Muscle layer of duodenum (tissue), 2 donors: ENCODE measurements at regions not wholly inside any gene's neighbourhood (a gene's known extent, or its start where the extent isn't known, plus 50 kb on each side); places are given as distances from the start of the nearest gene placed in this dataset.

Experiments used
- H3K27ac ChIP-seq: one replicate; pipeline ENCODE4 v1.7.0; 2013; ENCODE audit warnings: mild to moderate bottlenecking, low read length
- H3K27me3 ChIP-seq: one replicate; pipeline ENCODE4 v1.7.0; 2013; ENCODE audit warnings: low read depth, mild to moderate bottlenecking, control low read depth, low read length
- H3K36me3 ChIP-seq, 2 donors: one replicate each; pipeline ENCODE4 v1.7.0; 2013; ENCODE audit warnings: low read length in 2 of 2, control low read depth in 1 of 2, mild to moderate bottlenecking in 1 of 2; ENCODE audit not compliant: insufficient read depth in 2 of 2, control insufficient read depth in 1 of 2
- H3K4me1 ChIP-seq, 2 donors: one replicate each; pipeline ENCODE4 v1.7.0; 2013; ENCODE audit warnings: low read length in 2 of 2, mild to moderate bottlenecking in 2 of 2, control low read depth in 1 of 2, moderate library complexity in 1 of 2; ENCODE audit not compliant: insufficient read depth in 2 of 2, control insufficient read depth in 1 of 2
- H3K4me3 ChIP-seq, 2 donors: one replicate each; pipeline ENCODE4 v1.7.0; 2013; ENCODE audit warnings: low read length in 2 of 2, low read depth in 1 of 2, mild to moderate bottlenecking in 1 of 2
- H3K9me3 ChIP-seq, 2 donors: one replicate each; pipeline ENCODE4 v1.7.0; 2013; ENCODE audit warnings: low read length in 2 of 2, control low read depth in 1 of 2, mild to moderate bottlenecking in 1 of 2; ENCODE audit not compliant: control insufficient read depth in 1 of 2
- donor health status: healthy.

- H3K27me3 ChIP-seq, result no peaks in the 10 kb centered on the region
- H3K4me3 ChIP-seq, result no peak overlapping the region
- peaks cover 9 to 11% of the 10 kb centered on the region in 2 donors for H3K9me3 ChIP-seq
- no peaks in the 10 kb centered on the region for H3K4me1 ChIP-seq
- no peak overlapping the region for H3K27ac ChIP-seq
- H3K36me3 ChIP-seq, result no peaks in the 10 kb centered on the region
These were observed 70.7 kb upstream of the VASH1 start for GRCh38 chr14:76690502-76691105.

DNA sequence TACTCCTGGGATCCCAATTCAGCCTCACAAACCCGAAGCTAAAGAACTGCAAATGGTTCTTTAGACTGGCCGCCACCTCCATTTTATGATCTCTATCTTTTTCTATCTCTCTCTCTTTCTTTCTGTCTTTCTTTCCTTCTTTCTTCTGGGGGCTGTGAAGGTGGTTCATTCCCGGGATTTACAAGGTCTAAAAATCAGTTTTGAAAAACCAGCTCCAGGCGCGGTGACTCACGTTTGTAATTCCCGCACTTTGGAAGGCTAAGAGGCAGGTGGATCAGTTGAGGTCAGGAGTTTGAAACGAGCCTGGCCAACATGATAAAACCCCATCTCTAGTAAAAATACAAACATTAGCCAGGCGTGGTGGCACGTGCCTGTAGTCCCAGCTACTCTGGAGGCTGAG is 67.2 kb upstream of the VASH1 start:
- Histone ChIP-seq H3K27me3 (no peaks in the 10 kb centered on the region), H3K4me3 (no peak overlapping the region), H3K27ac (no peak overlapping the region), H3K9me3 (no peaks in the 10 kb centered on the region), H3K36me3 (no peaks in the 10 kb centered on the region), H3K4me1 (no peaks in the 10 kb centered on the region)

- Histone ChIP-seq H3K4me1 (no peaks in the 10 kb centered on the region), H3K4me3 (no peak overlapping the region)
These were observed 65.9 kb upstream of the VASH1 start for GRCh38 chr14:76695263-76695920.

DNA sequence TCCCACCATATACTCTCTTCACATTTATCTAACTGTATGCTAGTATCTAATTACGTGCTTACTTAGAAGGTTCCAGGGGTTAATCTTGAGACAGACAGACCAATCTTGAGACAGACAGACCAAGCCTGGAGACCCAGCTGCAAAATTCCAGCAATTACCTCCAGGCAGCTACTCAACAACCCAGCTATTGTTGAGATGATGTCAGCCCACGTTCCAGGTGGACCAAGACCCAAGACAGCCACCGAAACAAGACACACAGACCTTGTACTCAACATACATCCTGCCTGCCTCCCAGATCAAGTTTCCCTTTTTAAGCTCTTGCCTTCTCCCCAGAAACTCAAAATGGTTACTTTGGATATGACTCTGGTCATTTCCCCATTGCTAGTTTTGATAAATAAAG is 64.9 kb upstream of the VASH1 start:
- Histone ChIP-seq H3K9me3 (no peaks in the 10 kb centered on the region), H3K36me3 (no peaks in the 10 kb centered on the region), H3K27me3 (no peaks in the 10 kb centered on the region), H3K4me3 (no peak overlapping the region), H3K4me1 (no peaks in the 10 kb centered on the region), H3K27ac (no peak overlapping the region)

More at GRCh38 chr14:76695263-76695920, 65.9 kb upstream of the VASH1 start:
- Histone ChIP-seq H3K27ac (no peak overlapping the region), H3K27me3 (no peaks in the 10 kb centered on the region), H3K9me3 (no peaks in the 10 kb centered on the region), H3K36me3 (no peaks in the 10 kb centered on the region)

DNA sequence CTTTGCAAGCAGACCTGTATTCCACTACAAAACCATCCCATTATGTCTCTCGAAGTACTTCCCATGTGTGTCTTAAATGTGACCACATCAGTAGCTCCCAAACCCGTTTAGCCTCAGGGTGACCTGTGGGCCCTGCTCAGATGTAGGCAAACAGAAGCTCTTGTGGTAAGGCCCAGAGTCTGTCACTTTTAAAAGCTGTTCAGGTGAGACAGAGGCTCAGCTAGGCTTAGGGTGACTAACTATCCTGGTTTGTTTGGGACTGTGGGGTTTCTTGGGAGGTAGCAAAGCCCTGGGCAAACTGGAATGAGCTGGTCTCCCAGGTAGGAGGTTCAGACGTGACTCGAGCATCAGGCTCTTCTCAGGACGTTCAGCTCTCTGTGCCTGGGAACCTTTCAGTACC is 64.5 kb upstream of the VASH1 start:
- Histone ChIP-seq H3K36me3 (no peaks in the 10 kb centered on the region), H3K4me3 (no peak overlapping the region), H3K27me3 (no peaks in the 10 kb centered on the region), H3K9me3 (no peaks in the 10 kb centered on the region), H3K4me1 (no peaks in the 10 kb centered on the region), H3K27ac (no peak overlapping the region)

DNA sequence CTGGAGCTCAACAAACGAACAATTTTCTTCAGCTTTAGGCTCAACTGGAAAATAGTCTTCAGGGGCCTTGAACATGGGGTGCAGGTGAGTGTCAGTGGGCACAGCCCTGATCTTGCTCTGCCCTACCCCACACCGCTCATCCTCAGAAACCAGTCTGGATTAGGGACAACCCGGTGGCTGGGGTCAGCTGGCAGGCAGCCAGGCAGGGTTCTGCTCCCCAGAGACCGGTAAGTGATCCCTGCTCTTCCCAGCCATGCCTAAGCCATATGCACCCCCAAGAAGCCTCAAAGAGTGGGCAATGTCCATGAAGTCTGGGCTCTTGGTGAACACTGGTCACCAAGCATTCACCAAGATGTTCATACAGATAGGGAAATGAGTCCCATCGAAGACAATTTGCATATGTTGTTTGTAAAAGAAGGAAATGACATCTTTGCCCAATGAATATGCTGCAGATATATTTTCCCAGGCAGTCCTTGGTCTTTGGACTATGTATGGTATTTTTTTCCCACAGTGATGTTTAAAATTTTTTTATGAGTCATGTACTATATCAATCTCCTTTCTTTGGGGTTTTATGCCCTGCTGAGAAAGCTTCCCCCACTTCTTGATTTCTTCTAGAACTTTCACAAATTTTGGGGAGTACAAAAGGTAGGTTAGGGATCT is 63.9 kb upstream of the VASH1 start:
- Histone ChIP-seq H3K27ac (no peak overlapping the region), H3K27me3 (no peaks in the 10 kb centered on the region), H3K4me1 (no peaks in the 10 kb centered on the region), H3K36me3 (no peaks in the 10 kb centered on the region), H3K9me3 (no peaks in the 10 kb centered on the region), H3K4me3 (no peak overlapping the region)

- H3K27me3 ChIP-seq, result no peaks in the 10 kb centered on the region
- no peak overlapping the region for H3K4me3 ChIP-seq
- H3K9me3 ChIP-seq, result no peaks in the 10 kb centered on the region
- no peaks in the 10 kb centered on the region for H3K4me1 ChIP-seq
- H3K27ac ChIP-seq, result no peak overlapping the region
- H3K36me3 ChIP-seq, result no peaks in the 10 kb centered on the region
These were observed 63.1 kb upstream of the VASH1 start for GRCh38 chr14:76698191-76698590.

- H3K36me3 ChIP-seq, result no peaks in the 10 kb centered on the region
- H3K4me3 ChIP-seq, result no peak overlapping the region
- no peak overlapping the region for H3K27ac ChIP-seq
These were observed 62.6 kb upstream of the VASH1 start for GRCh38 chr14:76698631-76699030.

GRCh38 chr14:76699209-76699938 is 61.9 kb upstream of the VASH1 start:
- no peaks in the 10 kb centered on the region for H3K9me3 ChIP-seq
- H3K4me1 ChIP-seq, result no peaks in the 10 kb centered on the region
- no peaks in the 10 kb centered on the region for H3K27me3 ChIP-seq
- no peak overlapping the region for H3K4me3 ChIP-seq
- no peak overlapping the region for H3K27ac ChIP-seq
- no peaks in the 10 kb centered on the region for H3K36me3 ChIP-seq

More at GRCh38 chr14:76698631-76699030, 62.6 kb upstream of the VASH1 start:
- Histone ChIP-seq H3K27me3 (no peaks in the 10 kb centered on the region), H3K9me3 (no peaks in the 10 kb centered on the region), H3K4me1 (no peaks in the 10 kb centered on the region)

GRCh38 chr14:76699939-76700590 is 61.2 kb upstream of the VASH1 start:
- Histone ChIP-seq H3K4me1 (no peaks in the 10 kb centered on the region), H3K36me3 (no peaks in the 10 kb centered on the region), H3K9me3 (no peaks in the 10 kb centered on the region), H3K4me3 (no peak overlapping the region), H3K27me3 (no peaks in the 10 kb centered on the region), H3K27ac (no peak overlapping the region)

- no peak overlapping the region for H3K4me3 ChIP-seq
- no peaks in the 10 kb centered on the region for H3K9me3 ChIP-seq
- no peak overlapping the region for H3K27ac ChIP-seq
- H3K36me3 ChIP-seq, result no peaks in the 10 kb centered on the region
- H3K4me1 ChIP-seq, result no peaks in the 10 kb centered on the region
- no peaks in the 10 kb centered on the region for H3K27me3 ChIP-seq
These were observed 59.8 kb upstream of the VASH1 start for GRCh38 chr14:76701436-76701835.
